ENCODE measurements at regions not wholly inside any gene's neighbourhood (a gene's known extent, or its start where the extent isn't known, plus 50 kb on each side); places are given as distances from the start of the nearest gene placed in this dataset.

GRCh38 chr12:84653482-84653881 is 259.1 kb downstream of the SLC6A15 start:
- no peak for TF ChIP-seq CTCF (IDR thresholded peaks at IDR 0.05; ENCODE audit: insufficient read depth, low read depth, low read length)
- TF ChIP-seq EZH2 (IDR thresholded peaks at IDR 0.05; ENCODE audit: insufficient read depth, low read length): no peak

All from astrocyte (in vitro differentiated cells and primary cell).